NCI-H82 treated with DMSO at 0.1 percent for 48 hours (cell line): ENCODE measurements at regions not wholly inside any gene's neighbourhood (a gene's known extent, or its start where the extent isn't known, plus 50 kb on each side); places are given as distances from the start of the nearest gene placed in this dataset.
"Not testable (repeated sequence)": the region's sequence is repeated elsewhere in the genome, so short reads cannot be mapped to it uniquely, and the experiment has no call there.

Source experiments
- DNase-seq: peaks from one replicate; lab custom pipeline; 2025; ENCODE audit not compliant: unreplicated experiment; lab: John Stamatoyannopoulos, UW

GRCh38 chr15:81729340-81729739 lies 316.5 kb downstream of the MEX3B start:
- no peak for DNase-seq

GRCh38 chr15:81728726-81729125 lies 317.1 kb downstream of the MEX3B start:
- DNase-seq: no peak

GRCh38 chr15:81725590-81725989 lies 320.2 kb downstream of the MEX3B start:
- DNase-seq: no peak

- DNase-seq: no peak
Measured at GRCh38 chr15:81724536-81724935, 321.3 kb downstream of the MEX3B start.

GRCh38 chr15:81723701-81724100 lies 322.1 kb downstream of the MEX3B start:
- DNase-seq: no peak

- DNase-seq: no peak
Measured at GRCh38 chr15:81723113-81723651, 322.6 kb downstream of the MEX3B start.

- not testable (repeated sequence) for DNase-seq
Measured at GRCh38 chr15:81716468-81716867, 329.4 kb downstream of the MEX3B start.

- no peak for DNase-seq
Measured at GRCh38 chr15:81710328-81710727, 335.5 kb downstream of the MEX3B start.

GRCh38 chr15:81706816-81707346 lies 332.9 kb upstream of the TMC3 start:
- not testable (repeated sequence) for DNase-seq

- not testable (repeated sequence) for DNase-seq
Measured at GRCh38 chr15:81705727-81706126, 331.7 kb upstream of the TMC3 start.

GRCh38 chr15:81686021-81686420 lies 312.0 kb upstream of the TMC3 start:
- DNase-seq: no peak

- DNase-seq: no peak
Measured at GRCh38 chr15:81685237-81685636, 311.2 kb upstream of the TMC3 start.

GRCh38 chr15:81680829-81681228 lies 306.8 kb upstream of the TMC3 start:
- DNase-seq: no peak

- DNase-seq: no peak
Measured at GRCh38 chr15:81666839-81667238, 292.8 kb upstream of the TMC3 start.

GRCh38 chr15:81660976-81661375 lies 287.0 kb upstream of the TMC3 start:
- no peak for DNase-seq

- DNase-seq: no peak
Measured at GRCh38 chr15:81653259-81653658, 279.2 kb upstream of the TMC3 start.

GRCh38 chr15:81645470-81645869 lies 271.5 kb upstream of the TMC3 start:
- no peak for DNase-seq

- DNase-seq: no peak
Measured at GRCh38 chr15:81643771-81644170, 269.8 kb upstream of the TMC3 start.

- DNase-seq: no peak
Measured at GRCh38 chr15:81642451-81642990, 268.5 kb upstream of the TMC3 start.

- DNase-seq: not testable (repeated sequence)
Measured at GRCh38 chr15:81636064-81636463, 262.1 kb upstream of the TMC3 start.

GRCh38 chr15:81633889-81634288 lies 259.9 kb upstream of the TMC3 start:
- peak; percentile 53 for DNase-seq

- no peak for DNase-seq
Measured at GRCh38 chr15:81625896-81626295, 251.9 kb upstream of the TMC3 start.

GRCh38 chr15:81619002-81619401 lies 245.0 kb upstream of the TMC3 start:
- no peak for DNase-seq
